Erythroblast (primary cell): ENCODE measurements at regions not wholly inside any gene's neighbourhood (a gene's known extent, or its start where the extent isn't known, plus 50 kb on each side); places are given as distances from the start of the nearest gene placed in this dataset.

Experiments used
- GATA1 ChIP-seq: IDR thresholded peaks from 2 replicates; pipeline ENCODE4 v1.6.1; 2011; ENCODE audit warnings: low read depth, mild to moderate bottlenecking, control low read depth, low read length, moderate library complexity
- POLR2A ChIP-seq: IDR thresholded peaks from 2 replicates; pipeline ENCODE4 v1.6.1; 2011; ENCODE audit warnings: mild to moderate bottlenecking, low read length

DNA sequence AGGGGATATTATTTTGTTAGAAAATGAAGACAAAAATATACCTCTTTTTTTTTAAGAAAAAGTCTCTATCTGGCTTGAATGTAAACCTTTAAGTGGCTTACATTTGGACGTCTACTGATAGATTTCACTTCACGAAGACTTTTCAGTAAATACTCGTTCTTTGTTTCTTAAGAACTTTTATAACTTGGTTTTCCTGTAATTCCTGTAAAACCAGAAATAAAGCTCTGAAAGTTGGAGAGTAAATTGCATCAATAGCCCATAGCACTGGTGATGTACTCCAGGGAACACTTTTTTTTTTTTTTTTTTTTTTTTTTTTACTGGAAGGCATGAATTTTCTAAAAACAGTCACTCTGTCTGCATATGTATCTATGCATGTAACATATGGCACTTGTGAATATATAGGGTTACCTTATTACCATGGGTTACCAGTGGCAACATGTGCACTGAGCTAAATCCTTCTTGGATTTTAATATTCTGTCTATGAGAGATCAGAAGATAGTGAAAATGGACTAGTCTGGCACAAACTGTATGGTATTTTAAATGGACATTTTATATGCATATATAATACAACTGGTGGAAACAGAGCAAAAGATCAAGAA is 309.2 kb upstream of the TCF4 start:
- TF ChIP-seq GATA1: no peak
- TF ChIP-seq POLR2A: no peak
